GM12874 (cell line): ENCODE measurements at regions not wholly inside any gene's neighbourhood (a gene's known extent, or its start where the extent isn't known, plus 50 kb on each side); places are given as distances from the start of the nearest gene placed in this dataset.

Experiments
- TF ChIP-seq, protein P1 (sequence below): IDR thresholded peaks from 2 replicates; pipeline ENCODE4 v1.5.1; 2011; ENCODE audit warnings: low read depth, mild to moderate bottlenecking, control low read depth, low read length, moderate library complexity; ENCODE audit not compliant: insufficient read depth

- TF ChIP-seq, protein P1, sequence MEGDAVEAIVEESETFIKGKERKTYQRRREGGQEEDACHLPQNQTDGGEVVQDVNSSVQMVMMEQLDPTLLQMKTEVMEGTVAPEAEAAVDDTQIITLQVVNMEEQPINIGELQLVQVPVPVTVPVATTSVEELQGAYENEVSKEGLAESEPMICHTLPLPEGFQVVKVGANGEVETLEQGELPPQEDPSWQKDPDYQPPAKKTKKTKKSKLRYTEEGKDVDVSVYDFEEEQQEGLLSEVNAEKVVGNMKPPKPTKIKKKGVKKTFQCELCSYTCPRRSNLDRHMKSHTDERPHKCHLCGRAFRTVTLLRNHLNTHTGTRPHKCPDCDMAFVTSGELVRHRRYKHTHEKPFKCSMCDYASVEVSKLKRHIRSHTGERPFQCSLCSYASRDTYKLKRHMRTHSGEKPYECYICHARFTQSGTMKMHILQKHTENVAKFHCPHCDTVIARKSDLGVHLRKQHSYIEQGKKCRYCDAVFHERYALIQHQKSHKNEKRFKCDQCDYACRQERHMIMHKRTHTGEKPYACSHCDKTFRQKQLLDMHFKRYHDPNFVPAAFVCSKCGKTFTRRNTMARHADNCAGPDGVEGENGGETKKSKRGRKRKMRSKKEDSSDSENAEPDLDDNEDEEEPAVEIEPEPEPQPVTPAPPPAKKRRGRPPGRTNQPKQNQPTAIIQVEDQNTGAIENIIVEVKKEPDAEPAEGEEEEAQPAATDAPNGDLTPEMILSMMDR: no peak
Measured at GRCh38 chr16:27640277-27640600, 90.3 kb downstream of the KATNIP start.

DNA sequence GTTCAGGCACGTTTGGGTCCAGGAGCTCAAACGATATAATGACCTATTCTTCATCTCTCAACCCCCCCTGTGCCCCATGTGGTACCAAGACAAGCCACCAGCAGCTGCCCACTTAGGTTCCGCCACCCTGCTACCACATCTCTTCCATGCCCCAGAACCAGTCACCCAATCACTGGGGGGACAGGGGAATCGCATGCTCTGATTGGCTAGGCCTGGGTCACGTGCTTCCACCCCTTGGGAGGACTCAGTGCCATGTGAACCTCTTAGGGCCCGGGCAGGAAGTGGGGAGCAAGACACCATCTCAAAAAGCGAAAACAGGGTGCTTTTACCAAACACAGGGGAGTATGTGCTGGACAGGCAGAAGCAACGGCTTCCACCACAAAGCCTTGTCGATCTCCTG, 91.3 kb downstream of the KATNIP start:
- TF ChIP-seq, protein P1: no peak

GRCh38 chr16:27642756-27643155, 92.8 kb downstream of the KATNIP start:
- TF ChIP-seq, protein P1: no peak

GRCh38 chr16:27644165-27644564, 94.2 kb downstream of the KATNIP start:
- TF ChIP-seq, protein P1: no peak

DNA sequence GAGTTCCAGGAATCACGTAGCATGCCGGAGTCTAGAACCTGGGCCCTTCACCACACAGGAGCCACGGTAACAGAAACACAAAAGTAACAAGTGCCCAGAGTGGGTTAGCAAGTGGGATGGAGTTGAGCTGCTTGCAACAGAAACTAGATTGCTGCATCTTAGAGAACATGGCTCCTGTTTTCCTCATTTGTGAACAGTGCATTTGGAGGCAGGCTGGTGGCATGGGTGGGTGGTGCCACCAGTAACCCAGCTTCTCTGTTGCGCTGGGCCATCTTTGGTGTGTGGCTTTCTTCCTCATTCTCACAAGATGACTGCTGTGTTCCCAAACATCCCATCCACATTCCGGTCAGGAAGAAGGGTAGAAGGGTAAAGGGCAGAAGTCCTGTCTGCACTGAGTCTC, 95.5 kb downstream of the KATNIP start:
- TF ChIP-seq, protein P1: no peak

DNA sequence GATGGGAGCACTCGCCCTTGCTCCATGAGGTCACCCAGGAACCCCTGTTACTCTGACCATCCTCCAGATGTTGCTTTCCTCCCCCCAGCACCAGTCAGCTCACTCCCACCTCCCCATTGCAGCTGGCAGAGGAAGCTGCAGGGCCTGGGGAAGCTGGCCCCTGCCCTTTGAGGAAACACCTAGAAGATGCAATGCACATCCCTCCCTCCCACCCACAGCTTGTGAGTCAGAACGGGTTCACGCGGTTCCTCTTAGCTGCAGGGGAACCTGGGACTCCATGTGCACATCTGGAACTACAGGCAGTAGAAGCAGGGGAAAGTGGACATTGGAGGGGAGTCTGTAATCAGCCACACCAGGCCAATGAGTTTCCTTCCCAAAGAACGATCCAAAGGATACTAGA, 96.9 kb downstream of the KATNIP start:
- TF ChIP-seq, protein P1: no peak

- TF ChIP-seq, protein P1: no peak
Measured at GRCh38 chr16:27649021-27649420, 99.1 kb downstream of the KATNIP start.

GRCh38 chr16:27650073-27650701, 100.2 kb downstream of the KATNIP start:
- TF ChIP-seq, protein P1: no peak
